Thoracic aorta (tissue), 2 donors: ENCODE measurements at regions not wholly inside any gene's neighbourhood (a gene's known extent, or its start where the extent isn't known, plus 50 kb on each side); places are given as distances from the start of the nearest gene placed in this dataset.

ENCODE experiments used
- ATAC-seq: fragments of 150-250 bp; one replicate; pipeline ENCODE4 v1.8.0; 2017; ENCODE audit warnings: low read depth; ENCODE audit not compliant: insufficient number of reproducible peaks, low FRiP score
- DNase-seq: peaks from one replicate; pipeline ENCODE4 v3.0.0-alpha.2; 2020; ENCODE audit warnings: low spot score
- H3K27ac ChIP-seq, 2 donors: fragments of 200-600 bp; sonication (generic); 1 replicate in 1 of 2; 2 replicates in 1 of 2; pipeline ENCODE4 v1.5.1; 2016; ENCODE audit warnings: mild to moderate bottlenecking in 2 of 2, moderate library complexity in 2 of 2
- H3K27me3 ChIP-seq: fragments of 200-600 bp; sonication (generic); replicated peaks from 2 replicates; pipeline ENCODE4 v1.6.0; 2016; ENCODE audit warnings: mild to moderate bottlenecking; ENCODE audit not compliant: insufficient read depth
- H3K36me3 ChIP-seq: fragments of 200-600 bp; sonication (generic); one replicate; pipeline ENCODE4 v1.5.1; 2016
- H3K4me1 ChIP-seq, 2 donors: fragments of 200-600 bp; sonication (generic); 1 replicate in 1 of 2; 2 replicates in 1 of 2; pipeline versions ENCODE4 v1.5.1 to v1.6.0; 2016; ENCODE audit warnings: low read depth in 2 of 2, mild to moderate bottlenecking in 1 of 2; ENCODE audit not compliant: control insufficient read depth in 1 of 2
- H3K4me3 ChIP-seq: fragments of 200-600 bp; sonication (generic); 2 replicates; pipeline ENCODE4 v1.5.1; 2016; ENCODE audit warnings: mild to moderate bottlenecking
- H3K9me3 ChIP-seq: fragments of 200-600 bp; sonication (generic); 2 replicates; pipeline ENCODE4 v1.5.1; 2016
- TF ChIP-seq, protein P1 (sequence below): fragments of 200-600 bp; sonication (generic); IDR thresholded peaks from one replicate; pipeline ENCODE4 v1.5.1; 2019; ENCODE audit warnings: antibody characterized with exemption

DNA sequence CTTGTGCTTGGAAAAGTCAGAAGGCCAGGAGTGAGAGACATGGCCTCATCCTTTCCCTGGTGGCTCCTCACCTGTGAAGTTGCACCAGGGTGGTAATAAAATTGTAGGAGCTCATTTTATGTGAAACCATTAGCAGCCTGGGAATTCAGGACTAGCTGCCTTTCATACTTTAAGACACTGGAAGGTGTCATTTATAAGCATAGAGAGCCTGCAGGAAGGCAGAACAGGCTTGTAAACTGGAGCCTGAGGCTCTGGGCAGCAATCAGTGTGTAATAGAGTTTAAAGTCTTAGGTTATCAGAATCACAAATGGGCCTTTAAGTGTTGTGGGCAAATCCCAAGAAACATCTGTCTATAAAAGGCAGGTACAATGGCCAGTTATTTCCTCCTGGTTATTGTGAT is 127.2 kb downstream of the TM9SF2 start:
- no peaks in the 10 kb centered on the region for H3K36me3 ChIP-seq
- peaks cover 28 to 47% of the 10 kb centered on the region in 2 donors for H3K4me1 ChIP-seq
- H3K9me3 ChIP-seq = no peaks in the 10 kb centered on the region
- no peak for ATAC-seq
- TF ChIP-seq, protein P1, sequence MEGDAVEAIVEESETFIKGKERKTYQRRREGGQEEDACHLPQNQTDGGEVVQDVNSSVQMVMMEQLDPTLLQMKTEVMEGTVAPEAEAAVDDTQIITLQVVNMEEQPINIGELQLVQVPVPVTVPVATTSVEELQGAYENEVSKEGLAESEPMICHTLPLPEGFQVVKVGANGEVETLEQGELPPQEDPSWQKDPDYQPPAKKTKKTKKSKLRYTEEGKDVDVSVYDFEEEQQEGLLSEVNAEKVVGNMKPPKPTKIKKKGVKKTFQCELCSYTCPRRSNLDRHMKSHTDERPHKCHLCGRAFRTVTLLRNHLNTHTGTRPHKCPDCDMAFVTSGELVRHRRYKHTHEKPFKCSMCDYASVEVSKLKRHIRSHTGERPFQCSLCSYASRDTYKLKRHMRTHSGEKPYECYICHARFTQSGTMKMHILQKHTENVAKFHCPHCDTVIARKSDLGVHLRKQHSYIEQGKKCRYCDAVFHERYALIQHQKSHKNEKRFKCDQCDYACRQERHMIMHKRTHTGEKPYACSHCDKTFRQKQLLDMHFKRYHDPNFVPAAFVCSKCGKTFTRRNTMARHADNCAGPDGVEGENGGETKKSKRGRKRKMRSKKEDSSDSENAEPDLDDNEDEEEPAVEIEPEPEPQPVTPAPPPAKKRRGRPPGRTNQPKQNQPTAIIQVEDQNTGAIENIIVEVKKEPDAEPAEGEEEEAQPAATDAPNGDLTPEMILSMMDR = no peak
- no peak for DNase-seq
- H3K27me3 ChIP-seq = no peaks in the 10 kb centered on the region
- no peak overlapping the region for H3K4me3 ChIP-seq
- H3K27ac ChIP-seq = peak overlapping the region; percentile 32 to 72

GRCh38 chr13:99626461-99627082 is 125.3 kb downstream of the TM9SF2 start:
- no peaks in the 10 kb centered on the region for H3K9me3 ChIP-seq
- H3K36me3 ChIP-seq = no peaks in the 10 kb centered on the region
- TF ChIP-seq, protein P1 = no peak
- no peaks in the 10 kb centered on the region for H3K27me3 ChIP-seq
- H3K27ac ChIP-seq = peak overlapping the region in 1 of 2 donors; percentile 72
- ATAC-seq (no peak), DNase-seq (no peak)
- H3K4me3 ChIP-seq = peak overlapping the region; percentile 58
- peaks cover 28 to 53% of the 10 kb centered on the region in 2 donors for H3K4me1 ChIP-seq

GRCh38 chr13:99624936-99625540 is 123.8 kb downstream of the TM9SF2 start:
- DNase-seq = no peak
- Histone ChIP-seq H3K9me3 (no peaks in the 10 kb centered on the region), H3K27ac (no peak overlapping the region), H3K4me1 (peaks cover 22 to 60% of the 10 kb centered on the region in 2 donors), H3K27me3 (no peaks in the 10 kb centered on the region), H3K4me3 (no peak overlapping the region), H3K36me3 (no peaks in the 10 kb centered on the region)
- ATAC-seq = no peak
- TF ChIP-seq, protein P1 = no peak

GRCh38 chr13:99620806-99621205 is 119.5 kb downstream of the TM9SF2 start:
- no peak for DNase-seq

DNA sequence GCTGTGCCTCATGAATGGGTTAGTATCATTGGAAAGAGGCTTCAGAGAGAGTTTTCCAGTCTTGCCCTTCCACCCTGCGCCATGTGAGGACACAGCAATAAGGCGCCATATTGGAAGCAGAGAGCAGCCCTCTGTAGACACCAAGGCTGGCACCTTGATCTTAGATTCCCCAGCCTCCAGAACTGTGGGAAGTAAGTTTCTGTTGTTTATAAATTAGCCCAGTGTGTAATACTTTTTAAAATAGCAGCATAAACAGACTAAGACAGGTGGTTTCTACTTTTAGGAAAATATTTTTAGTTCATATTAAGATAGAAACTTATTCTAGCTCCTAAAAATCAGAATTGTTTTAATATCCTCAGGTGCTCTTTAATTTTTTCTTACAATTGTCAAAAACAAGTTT is 117.9 kb downstream of the TM9SF2 start:
- Histone ChIP-seq H3K4me3 (no peak overlapping the region), H3K27me3 (no peaks in the 10 kb centered on the region), H3K4me1 (peaks cover 6 to 44% of the 10 kb centered on the region in 2 donors), H3K36me3 (no peaks in the 10 kb centered on the region), H3K27ac (peak overlapping the region; percentile 34 to 56), H3K9me3 (no peaks in the 10 kb centered on the region)
- TF ChIP-seq, protein P1 = no peak
- ATAC-seq = no peak
- no peak for DNase-seq

More at GRCh38 chr13:99620806-99621205, 119.5 kb downstream of the TM9SF2 start:
- Histone ChIP-seq H3K27ac (peak overlapping the region in 1 of 2 donors; percentile 56), H3K27me3 (no peaks in the 10 kb centered on the region), H3K9me3 (no peaks in the 10 kb centered on the region), H3K4me1 (peaks cover 6 to 44% of the 10 kb centered on the region in 2 donors), H3K4me3 (no peak overlapping the region), H3K36me3 (no peaks in the 10 kb centered on the region)
- TF ChIP-seq, protein P1 = no peak
- ATAC-seq = no peak
